GM19351 (cell line): ENCODE measurements at regions not wholly inside any gene's neighbourhood (a gene's known extent, or its start where the extent isn't known, plus 50 kb on each side); places are given as distances from the start of the nearest gene placed in this dataset.

Experiments
- ATAC-seq: cut with Tn5 transposase; IDR thresholded peaks from one replicate; pipeline ENCODE4 v1.9.1; 2021; ENCODE audit warnings: mild to moderate bottlenecking, moderate library complexity; ENCODE audit not compliant: unreplicated experiment

DNA sequence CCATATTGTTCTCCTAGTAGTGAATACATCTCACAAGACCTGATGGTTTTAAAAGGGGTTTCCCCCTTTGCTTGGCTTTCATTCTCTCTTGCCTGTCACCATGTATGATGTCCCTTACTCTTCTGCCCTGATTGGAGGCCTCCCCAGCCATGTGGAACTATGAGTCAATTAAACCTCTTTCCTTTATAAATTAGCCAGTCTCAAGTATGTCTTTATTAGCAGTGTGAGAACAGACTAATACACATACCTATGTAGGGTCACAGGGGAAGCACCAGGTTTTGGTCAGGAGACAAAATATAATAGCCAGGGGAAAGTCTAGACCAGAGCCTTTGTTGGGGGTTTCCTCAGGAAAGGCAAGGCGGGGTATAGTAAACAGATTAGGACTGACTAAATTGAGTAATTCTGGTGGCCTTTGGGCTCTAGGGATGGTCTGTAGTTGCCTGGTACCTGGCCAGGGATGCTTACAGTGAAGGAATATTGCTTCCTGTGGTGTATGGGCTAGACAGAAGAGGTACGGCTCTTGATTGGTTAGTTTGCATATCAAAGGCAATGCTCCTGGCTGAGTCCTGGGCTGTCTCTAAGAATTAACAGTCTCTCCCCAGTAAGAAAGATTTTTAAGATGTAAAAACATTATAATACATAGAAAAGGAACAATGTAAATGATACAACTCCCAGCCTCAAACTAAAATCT, 254.5 kb downstream of the ELAVL2 start:
- ATAC-seq = no peak

DNA sequence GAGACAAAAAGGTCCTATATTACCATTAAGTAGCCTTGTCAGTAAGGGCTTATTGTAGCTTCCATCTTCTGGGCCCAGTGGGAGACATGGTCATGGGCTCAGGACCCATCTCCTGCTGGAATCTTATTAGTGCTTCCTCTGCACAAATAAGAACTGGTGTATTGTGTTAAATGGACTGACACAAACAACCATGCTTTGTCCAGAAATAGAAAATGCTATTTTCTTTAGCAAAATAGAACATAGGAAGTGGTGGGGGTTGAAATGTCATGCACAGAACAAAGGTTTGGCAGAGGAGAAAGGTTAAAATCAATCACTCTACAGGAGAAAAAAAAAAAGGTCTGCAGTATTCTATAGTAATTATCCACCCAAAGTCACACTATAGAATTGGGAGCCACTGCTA, 252.2 kb downstream of the ELAVL2 start:
- ATAC-seq = no peak

DNA sequence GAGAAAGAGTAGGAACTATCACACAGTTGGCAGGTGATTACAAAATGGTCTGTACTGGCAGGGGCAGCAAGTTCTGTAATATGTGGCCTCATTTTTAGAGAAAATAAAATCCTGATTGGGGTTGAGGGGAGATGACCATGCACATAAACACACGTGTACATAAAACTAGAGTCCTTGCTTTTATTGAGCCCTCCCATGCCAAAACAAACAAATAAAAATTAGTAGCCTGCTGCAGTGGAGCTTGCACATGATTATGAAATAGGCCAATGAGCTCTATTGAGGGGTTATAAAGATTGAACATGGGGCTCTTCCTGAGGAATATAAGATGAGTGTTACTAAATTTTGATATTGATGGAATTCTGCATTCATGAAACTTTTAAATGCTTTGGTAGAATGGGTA, 248.4 kb downstream of the ELAVL2 start:
- no peak for ATAC-seq

DNA sequence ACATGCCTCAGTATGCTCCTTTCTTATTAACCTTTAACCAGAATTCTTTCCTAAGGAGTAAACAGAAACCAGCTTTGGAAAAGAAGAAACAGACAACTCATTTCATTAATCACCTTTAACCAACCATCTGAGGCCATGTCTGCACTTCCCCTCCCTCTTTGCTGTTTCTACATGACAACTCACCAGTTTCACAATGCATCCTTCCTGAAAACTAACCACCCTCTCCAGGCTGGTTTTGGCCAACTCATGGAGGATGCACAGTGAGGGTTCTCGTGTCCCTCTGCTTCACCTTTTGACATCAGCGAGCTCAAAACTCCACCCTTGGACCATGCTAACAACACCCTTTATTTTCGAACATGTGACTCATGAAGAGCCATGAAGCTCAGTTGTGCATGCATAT, 244.1 kb downstream of the ELAVL2 start:
- ATAC-seq = no peak

DNA sequence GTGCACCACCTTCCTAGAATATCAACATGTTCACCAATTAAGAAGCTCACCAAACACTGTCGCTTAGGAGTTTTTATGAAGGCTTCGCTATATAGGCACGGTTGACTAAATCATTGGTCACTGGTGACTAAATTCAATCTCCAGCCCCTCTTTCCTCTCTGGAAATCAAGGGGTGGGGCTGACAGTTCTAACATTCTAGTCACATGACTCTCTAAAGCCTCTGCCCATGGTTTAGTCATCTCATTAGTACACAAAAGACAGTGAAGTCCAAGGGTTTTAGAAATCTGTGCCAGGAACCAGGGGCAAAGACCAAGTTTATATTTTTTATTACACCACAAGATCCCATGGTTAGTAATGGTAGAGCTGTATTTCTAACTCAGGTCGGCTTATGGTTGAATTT, 243.2 kb downstream of the ELAVL2 start:
- no peak for ATAC-seq

DNA sequence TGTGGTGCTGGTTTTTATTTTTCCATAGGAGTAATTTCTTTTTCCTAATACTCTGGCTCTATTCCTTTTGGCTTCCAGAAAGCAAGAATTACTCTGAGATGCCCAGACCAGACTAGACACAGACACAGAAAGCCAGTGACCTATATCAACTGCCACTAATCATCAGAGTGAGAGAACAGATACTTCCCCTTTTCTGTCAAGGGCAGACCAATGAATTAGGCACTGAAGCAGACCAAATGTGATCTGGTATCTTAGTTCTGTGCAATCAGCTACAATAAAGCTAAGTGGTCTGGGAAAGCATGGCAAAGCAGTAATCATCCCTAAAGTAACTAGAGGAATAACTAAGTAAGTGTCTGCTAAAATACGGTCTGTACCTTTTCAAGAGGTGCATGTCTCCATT, 239.1 kb downstream of the ELAVL2 start:
- ATAC-seq = no peak

DNA sequence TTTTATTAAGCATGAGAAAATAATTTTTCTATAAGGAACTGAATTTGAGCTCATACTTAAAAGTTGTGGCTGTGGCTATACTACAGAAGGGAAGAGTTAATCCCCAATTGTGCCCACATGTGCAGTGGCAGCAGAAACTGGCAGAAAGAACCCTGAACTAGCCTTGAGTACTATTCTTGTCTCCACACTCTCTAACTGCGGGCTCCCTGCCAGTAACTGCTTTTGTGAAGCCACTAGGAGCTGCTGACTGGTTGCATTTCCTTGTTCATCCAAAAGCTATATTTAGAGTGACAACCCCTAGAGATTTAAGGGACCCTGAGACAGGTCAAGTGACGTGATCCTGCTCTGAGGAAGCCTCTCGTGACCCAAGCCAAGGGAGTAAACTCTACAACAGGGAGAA, 238.6 kb downstream of the ELAVL2 start:
- ATAC-seq = no peak

DNA sequence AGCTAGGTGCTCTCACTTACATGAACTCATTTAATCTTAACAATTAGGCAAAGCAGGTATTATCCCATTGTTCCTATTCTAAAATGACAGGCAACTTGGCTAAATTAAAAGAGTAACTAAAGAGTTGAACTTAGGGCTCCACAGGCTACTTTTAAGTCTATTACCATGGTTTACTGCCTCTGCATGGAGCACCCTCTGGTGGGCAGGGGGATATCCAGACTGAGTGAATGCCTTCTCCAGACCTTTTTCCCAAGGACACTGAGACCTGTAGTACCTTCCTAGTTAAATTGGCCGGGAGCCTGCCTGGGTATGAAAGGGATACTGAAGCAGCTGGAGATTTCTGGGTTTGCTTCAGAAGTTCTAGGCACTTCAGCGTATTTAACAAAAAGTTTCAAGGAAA, 238.1 kb downstream of the ELAVL2 start:
- ATAC-seq = no peak

DNA sequence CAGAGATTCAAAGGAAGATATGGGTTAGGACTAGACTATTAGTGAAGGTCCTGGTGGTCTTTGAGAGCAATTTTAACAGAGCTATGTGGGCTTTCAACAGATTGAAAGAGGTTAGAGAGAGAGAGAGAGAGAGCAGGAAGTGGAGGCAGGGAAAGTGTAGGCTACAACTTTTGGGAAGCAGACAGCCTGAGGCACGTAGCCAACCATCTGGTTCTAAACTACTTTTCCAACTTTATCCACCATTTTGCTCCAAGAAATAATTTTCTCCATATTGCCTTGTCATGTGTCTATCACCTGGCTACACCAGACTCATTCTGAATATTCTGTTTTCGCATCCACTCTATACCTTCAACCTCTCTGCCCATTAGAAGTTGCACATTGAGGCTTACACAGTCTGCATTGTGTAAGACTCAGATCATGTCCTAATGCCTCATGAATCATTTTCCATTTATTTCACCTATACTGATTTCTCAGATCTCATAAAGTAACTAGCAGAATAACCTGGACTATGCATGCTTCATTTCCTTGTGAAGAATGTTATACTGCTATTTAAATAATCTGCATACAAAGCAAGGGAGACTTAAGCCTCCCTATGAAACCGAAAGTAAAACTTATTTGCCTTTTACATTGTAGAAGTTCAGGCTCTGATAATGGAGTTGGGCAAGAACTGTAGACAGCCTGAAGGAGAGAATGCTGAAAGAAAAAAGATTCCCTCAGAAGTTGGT, 235.6 kb downstream of the ELAVL2 start:
- ATAC-seq = no peak

DNA sequence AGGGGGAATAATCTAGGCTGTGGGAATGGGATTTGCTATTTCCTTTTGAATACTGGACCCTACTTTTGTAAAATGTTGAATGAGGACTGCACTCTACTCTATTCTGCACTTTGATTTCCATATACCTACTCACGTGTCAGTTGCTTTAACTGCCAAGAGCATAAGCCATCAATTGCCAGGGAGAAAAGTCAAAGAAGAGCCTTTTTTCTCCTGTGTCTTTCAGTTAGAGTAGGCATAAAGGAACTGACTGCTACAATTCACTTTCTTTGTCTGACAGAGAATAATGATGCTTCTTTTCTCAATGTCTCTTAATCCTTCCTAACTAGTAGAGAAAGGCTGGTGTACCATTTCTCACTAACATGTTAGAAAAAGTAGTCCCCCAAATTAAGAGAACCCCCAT, 231.6 kb downstream of the ELAVL2 start:
- no peak for ATAC-seq

DNA sequence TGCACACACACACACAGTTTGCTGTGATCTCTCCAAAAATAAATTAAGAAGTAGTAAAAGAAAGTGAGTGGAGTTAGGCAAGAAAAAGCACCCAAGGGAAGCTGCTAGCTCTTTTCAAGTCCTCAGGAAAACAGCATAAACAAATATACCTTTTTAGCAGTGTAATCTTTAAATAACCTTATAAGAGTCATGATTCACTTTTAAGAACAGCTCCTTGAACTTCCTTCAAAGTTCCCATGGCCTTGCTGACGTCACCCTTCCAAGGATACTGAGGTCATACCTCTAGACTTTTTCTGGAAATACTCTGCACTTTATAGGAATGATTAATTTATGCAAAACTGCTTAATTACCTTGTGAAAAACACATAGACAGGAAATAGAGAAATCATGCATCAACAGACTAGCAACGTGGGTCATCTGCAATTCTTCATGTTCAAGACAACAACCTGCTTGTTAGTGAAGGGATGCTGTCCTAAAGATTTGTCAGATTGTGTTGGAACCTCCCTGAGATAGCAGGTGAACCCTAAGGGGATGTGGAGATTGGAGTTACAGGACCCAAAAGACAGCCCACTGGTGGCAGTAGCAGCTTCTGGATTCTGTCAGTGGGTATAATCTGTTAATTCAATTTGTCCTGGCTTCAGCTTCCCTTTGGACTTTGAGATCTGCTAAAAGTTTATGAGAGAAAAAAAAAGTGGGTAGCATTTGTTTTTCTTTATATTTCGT, 229.0 kb downstream of the ELAVL2 start:
- no peak for ATAC-seq

DNA sequence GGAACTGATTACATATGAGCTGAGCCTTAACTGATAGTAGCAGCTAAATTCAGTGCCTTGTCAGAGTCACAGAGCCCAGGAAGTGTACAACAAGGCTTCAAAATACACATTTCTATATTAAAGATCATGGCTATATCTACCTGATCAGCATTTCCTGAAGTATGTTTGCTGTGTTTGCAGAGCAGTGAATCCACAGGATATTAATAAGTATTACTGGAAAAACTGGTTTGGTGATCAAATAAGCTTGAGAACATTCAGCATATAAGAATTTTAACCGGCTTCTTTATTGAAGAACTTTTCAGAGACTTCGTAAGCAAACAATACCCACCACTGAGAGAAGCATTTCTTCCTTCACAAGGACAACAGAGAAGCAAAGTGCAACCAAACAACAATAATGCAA, 227.0 kb downstream of the ELAVL2 start:
- ATAC-seq = no peak

DNA sequence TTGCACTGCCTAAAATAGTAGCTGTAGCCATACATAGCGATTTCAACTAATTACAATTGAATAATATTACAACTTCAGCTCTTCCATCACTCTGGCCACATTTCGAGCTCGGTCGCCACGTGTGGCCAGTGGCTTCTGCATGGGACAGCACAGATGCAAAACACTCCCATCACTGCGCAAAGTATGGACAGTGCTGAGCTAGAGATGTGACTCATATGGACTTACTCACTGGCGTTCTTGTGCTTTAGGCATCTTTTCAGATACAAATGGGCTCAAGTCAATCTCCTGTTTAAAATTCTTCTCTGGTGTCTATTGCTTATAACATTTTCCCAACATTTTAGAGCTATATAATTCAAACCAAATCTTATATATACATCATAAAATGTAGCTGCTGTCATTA, 222.7 kb downstream of the ELAVL2 start:
- no peak for ATAC-seq

DNA sequence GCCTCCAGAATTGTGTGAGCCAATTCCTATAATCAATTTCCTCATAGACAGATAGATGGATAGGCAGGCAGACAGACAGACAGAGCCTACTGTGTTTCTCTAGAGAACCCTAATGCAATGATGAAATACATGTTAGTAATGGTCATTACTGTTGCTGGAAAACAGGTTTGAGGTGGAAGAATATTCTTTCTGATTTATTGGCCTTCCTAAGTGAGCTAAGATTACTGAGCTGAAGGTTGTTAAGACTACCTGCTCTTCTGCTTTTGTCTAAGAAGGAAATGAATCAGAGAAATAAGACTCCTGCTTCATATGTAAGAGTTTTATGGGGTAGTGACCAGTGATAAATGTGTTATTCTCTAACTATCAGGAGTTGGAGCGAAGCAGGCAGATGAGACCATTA, 219.9 kb downstream of the ELAVL2 start:
- ATAC-seq = no peak

DNA sequence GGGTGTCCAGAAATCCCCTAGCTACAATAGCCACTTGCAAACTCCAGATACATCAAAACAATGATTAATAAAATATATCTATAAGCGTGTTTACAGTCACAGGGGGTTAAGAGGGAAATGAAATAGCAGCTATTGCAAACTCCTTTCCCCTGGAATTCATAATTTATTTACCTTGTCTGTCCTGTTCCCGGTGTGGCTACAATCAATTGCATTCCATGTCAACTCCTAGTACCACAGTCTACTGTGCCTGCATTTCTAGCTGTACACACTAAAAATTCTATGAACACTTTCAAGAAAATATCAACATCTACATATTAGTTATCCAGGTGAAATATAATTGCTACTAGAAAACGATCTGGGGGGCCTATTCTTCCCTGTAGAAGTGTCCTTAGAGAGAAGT, 217.6 kb downstream of the ELAVL2 start:
- ATAC-seq = no peak

DNA sequence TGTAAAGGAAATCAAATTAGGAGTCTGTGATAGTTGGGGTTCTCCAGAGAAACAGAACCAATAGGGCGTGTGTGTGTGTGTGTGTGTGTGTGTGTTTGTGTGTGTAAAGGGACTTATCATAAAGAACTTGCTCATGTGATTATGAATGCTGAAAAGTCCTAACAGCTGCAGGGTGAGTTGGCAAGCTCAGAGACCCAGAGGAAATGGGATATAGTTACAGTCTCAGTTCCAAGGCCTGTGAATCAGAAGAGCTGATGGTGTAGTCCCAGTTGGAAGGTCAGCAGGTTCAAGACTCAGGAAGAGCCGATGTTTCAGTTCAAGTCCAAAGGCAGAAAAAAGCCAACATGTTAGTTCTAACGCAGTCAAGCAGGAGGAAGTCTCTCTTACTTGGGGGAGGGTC, 214.2 kb downstream of the ELAVL2 start:
- no peak for ATAC-seq

DNA sequence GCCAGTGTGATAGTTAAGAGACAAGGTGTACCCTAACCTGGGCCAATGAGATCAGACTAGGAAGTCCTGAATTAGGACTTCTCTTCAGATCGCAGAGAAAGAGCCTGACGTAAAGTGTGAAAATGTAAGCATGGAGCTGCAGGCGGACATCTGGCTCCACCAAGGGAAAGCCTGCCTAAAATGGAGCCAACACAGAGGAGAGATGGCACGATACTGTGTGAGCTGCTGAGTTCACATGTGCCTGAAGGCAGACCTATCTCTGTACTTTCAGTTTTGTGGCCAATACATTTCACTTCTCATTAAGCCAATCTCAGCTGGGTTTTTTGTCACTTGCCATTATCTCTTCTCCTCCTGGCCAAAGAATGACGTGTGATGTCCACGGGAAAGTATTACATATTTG, 210.5 kb downstream of the ELAVL2 start:
- ATAC-seq = no peak

DNA sequence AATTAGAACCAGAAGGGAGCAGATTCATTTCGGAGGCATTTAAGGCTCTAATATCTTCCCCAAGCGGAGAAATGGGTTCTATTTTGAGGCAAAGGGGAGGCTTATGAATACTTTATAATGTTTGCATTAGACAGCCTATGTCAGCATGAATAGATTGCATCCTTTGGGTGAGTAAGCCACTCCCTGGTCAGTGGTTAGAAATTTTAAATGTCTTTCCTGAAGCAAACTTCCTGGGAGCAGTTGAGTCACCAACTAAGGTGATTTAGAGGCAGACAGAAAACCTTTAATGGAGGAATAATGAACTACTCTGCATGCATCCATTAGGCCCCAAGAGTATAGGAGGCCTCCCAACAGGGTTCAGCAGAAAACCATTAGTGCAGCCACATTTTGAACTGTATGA, 204.9 kb downstream of the ELAVL2 start:
- ATAC-seq = no peak

DNA sequence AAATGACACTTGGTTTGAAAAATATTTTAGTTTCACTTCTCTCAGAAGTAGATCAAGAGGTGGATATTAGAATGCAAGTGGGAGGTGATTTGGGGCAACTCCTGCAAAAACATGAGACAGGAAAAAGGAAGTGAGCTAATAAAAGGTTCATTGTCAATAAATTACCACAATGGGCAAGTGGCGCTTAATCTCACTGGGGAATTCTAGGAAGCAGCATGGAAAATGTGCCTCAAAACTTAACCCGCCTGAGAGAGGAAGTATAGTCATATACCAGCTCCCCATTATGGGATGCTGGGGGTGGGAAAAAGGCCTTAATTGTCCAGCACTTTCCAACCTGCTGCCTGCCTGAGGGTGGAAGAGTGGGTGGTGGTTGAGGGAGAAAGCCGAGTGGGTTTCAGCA, 204.1 kb downstream of the ELAVL2 start:
- no peak for ATAC-seq

DNA sequence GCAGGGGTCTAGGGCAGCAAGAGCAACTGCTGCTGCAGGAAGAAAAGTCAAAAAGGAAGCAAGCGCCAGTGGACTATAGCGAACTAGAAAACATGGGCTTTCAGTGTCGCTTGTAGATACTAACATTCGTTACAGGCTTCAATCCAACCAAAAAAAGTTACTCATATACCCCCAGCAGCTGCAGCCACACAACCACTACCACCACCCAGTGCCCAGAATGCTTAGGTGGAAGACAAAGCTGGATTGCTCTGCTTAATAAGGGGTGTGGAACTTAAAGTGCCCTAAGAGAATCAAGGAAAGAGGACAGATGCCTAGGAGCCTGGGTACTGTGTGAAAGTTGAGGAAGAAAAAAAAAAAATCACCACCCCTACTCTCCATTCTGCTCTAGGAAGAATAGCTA, 203.6 kb downstream of the ELAVL2 start:
- no peak for ATAC-seq

DNA sequence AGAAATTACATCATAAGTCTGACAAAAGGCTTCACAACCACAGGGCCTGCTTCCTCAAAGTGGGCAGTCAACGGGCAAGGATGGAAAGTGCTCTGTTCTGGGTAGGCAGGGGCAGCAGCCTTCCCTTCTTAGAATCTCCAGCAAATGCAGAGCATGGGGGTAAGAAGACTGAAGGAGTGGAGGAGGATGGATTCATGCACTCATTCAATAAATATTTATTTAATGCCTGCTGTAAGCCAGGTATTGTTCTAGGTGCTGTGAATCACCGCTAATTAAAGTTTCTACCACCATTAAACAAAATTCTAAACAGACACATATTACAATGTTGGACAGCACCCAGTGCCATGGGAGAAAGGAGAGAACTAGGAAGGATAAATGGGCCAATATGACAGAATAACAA, 195.6 kb downstream of the ELAVL2 start:
- ATAC-seq = no peak

DNA sequence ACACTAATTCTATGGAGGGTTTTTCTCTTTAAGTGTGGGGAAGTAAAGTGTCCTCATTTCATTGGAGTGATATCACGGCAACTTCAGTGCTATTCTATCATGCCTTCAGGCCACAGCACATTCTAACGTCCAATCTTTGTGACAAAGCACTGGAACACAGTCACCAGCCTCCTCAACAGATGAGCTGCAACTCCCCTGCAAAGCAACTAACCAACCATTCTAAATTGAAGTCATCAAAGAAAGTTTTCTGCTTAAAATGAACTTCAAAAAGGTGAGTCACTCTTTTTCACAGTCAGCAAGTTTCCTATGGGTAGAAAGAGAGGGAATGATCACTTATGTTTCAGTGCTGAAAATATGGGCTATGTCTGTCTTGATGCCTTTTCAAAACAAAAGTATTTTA, 190.8 kb downstream of the ELAVL2 start:
- no peak for ATAC-seq
